HG02852 (cell line): ENCODE measurements at regions not wholly inside any gene's neighbourhood (a gene's known extent, or its start where the extent isn't known, plus 50 kb on each side); places are given as distances from the start of the nearest gene placed in this dataset.

Experiments used
- ATAC-seq: cut with Tn5 transposase; IDR thresholded peaks from one replicate; pipeline ENCODE4 v1.9.1; 2021; ENCODE audit warnings: mild to moderate bottlenecking, moderate library complexity; ENCODE audit not compliant: unreplicated experiment

DNA sequence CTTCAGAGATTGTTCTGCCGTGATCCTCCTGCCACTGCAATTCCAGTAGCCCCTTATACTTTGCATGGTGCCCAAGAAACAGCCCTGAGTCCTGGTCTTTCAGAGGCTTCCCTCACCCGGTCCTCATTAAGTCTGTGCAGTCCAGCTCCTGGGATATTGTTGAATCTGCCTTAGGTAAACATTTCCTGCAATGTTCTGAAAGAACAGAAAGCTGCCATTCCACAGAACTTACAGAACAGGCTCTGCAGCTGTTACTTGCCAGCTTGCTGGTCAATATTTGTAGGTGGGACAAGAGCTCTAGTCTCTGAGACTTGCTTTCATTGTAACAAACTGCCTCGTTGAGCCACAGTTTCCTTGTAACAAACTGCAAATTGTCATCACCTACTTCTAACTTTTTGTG, 115.0 kb upstream of the KIF5B start:
- no peak for ATAC-seq

- no peak for ATAC-seq
These were observed 113.3 kb upstream of the KIF5B start for GRCh38 chr10:32169556-32169955.

DNA sequence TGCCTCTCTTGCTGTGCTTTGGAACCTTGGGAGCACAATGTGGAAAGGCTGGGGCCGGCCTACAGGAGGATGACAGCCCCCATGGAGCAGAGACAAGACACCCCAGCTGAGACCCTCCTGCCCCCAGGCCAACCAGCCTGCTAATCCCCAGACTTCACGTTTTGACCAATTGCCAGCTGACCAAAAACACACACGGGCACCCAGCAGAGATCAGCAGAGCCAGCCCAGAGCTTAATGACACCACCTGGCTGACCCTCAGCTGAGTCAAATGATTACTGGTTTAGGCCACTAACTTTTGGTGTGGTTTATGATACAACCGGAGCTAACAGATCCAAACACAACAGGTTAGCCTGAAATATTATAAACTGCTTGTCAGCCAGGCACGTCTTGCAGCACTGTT, 111.2 kb upstream of the KIF5B start:
- ATAC-seq, result no peak

- ATAC-seq, result no peak
These were observed 110.1 kb upstream of the KIF5B start for GRCh38 chr10:32166365-32166764.

DNA sequence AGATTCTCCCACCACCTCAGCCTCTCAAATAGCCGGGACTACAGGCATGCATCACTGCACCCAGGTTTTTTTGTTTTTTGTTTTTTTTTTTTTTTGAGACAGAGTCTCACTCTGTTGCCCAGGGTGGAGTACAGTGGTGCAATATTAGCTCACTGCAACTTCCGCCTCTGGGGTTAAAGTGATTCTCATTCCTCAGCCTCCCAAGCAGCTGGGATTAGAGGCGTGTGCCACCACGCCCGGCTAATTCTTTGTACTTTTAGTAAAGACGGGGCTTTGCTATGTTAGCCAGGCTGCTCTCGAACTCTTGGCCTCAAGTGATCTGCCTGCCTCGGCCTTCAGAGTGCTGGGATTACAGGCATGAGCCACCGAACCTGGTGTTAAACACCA, 107.5 kb upstream of the KIF5B start:
- ATAC-seq, result no peak

DNA sequence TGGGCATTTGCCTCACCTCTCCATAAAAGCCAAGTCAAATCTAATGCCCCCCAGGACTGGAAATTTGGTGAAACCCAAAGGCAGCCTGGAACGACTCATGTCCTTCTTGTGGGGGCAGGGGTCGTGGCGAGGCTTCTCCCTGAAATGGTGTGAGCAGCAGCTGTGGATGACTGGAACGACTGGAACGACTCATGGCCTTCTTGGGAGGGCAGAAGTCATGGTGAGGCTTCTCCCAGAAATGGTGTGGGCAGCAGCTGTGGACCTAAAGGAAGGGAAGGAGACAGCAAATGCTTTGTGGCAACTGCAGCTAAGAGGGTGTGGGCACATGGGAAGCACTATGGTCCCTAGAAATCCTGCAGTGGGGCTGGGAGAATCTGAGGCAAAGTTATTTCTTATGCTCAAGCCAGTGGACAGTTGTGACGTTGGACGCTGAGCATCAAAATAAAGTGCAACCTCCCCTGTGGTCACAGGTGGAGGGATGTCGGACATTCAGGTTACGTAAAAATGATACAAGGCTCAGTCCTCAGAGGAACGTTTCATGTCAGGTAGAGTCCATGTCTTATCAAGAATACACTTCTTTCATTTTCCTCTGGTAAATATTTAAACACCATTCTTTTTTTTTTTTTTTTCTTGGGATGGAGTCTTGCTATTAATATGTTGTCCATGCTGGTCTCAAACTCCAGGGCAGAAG, 107.0 kb upstream of the KIF5B start:
- ATAC-seq, result no peak

GRCh38 chr10:32161586-32161985, 105.4 kb upstream of the KIF5B start:
- ATAC-seq, result no peak

DNA sequence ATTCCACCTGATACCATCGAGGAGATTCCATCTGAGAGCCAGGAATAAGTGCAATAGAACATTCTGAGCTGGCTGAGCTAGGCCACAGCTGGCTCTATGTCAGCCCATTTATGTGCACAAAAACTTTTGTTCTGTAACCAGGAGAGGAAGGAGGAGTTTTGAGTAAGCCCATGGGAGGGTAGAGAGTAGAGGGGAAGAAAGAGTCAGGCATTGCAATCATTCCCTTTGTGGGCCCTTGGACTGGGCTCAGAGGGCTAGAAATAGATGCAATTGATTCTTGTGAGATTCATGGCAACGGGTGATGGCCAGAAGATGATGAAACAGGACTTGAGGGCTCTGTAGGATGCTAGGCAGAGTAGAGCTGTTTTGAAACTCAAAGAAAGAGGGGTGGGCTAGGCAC, 104.6 kb upstream of the KIF5B start:
- no peak for ATAC-seq

DNA sequence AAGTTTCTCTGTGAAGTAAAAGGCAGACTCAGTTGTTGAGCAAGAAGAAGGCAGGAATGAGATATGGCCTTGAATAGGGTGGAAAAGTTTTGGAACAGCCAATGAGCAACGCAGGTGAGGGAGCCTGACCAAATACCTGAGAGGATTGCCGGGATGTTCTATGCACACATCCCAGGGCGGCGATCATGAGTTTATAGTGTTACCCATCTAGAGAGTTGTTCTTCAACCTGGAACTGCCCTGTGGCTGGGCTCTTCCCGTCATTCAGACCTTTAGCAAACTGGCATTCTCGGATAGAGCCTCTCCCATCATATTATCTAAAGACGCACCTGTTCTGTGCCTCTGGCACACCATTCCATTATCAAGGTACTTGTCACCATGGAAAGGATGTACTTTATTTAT, 103.0 kb upstream of the KIF5B start:
- ATAC-seq, result no peak

DNA sequence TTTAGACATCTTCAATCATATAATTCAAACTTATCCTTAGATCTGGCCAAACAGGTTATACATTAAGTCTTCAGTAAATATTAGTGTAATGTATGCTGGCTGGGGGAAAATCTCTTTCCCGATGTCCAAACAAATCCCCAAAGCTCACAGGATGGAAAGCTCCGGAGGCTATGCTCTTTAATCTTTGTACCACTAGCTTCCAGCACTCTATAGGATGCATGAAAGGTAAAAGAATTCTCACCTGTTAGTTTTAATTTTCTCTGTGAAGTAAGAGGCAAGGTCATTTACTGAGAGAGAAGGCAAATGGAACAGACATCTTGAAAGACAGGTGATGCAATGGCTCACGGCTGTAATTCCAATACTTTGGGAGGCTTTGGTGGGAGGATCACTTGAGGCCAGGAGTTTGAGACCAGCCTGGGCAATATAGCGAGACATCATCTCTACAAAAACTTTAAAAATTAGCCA, 99.8 kb upstream of the KIF5B start:
- no peak for ATAC-seq

GRCh38 chr10:32155075-32155516, 98.9 kb upstream of the KIF5B start:
- ATAC-seq, result no peak

GRCh38 chr10:32153931-32154330, 97.7 kb upstream of the KIF5B start:
- no peak for ATAC-seq

- ATAC-seq, result no peak
These were observed 97.0 kb upstream of the KIF5B start for GRCh38 chr10:32153252-32153651.

DNA sequence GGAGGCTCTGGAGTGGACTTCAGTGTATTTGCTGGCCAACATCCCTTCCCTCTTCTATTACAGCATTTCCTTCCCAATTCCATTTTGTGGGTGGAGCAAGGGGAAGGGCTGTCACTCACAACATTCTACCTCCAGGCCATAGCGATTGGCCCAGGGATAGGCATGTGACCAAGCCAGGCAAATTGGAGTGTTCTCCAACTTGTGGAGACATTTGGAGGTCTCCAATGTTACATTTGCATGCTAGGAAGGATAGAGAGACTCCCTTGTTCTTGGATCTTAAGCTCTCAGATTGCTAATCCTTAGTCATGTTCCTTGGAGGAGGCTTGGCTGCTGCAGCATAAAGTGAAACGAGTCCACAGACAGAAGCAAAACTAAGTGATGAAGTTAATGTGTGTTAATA, 95.6 kb upstream of the KIF5B start:
- no peak for ATAC-seq

GRCh38 chr10:32150532-32151101, 94.4 kb upstream of the KIF5B start:
- ATAC-seq, result no peak

DNA sequence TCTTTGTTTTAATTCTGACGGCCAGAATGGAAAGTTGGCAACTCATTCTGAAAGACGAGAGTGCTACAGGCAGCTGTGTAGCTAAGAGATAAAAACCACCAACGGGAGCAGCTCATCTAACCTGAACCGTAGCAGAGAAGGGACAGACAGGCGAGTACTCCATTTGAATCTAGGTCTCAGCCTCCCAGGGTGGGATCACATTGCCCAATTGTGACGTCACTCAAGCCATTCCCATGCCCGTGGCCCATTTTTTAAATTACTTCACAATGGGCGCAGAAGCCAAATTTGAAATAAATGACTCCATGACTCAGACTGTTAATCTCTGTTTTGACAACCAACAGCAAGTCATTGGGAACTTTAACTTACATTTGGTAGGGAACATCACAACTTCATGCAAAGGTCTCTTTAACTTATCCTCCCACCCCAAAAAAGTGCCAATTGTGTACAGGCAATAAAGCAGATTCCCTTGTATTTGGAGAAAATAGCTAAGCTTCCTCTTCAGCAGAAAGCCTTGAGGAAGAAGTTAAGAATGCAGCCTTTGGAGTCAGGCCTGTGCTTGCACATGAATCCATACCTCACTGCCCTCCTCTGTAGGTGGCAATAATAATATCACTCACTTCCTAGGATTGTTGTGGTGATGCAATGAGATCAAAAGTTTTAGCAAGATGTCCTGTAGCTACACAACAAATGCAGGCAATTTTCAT, 93.2 kb upstream of the KIF5B start:
- ATAC-seq, result peak; percentile 95

DNA sequence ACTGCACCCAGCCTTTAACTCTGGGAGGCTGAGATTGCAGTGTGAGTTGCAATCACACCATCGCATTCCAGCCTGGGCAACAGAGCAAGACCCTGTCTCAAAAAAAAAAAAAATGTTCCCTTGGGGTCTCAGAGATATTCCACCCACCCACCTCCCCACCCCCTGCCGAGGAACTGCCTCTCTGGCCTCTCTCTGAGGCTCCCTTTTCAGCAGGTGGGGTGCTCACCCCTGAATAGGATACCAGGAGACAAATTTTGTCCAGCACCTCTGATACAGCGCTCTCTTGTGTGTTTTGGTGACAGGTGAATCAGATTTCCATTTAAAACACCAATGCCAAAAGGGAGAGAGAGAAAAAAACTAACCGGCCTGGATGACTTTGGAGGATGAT, 92.6 kb upstream of the KIF5B start:
- ATAC-seq, result peak; percentile 31

DNA sequence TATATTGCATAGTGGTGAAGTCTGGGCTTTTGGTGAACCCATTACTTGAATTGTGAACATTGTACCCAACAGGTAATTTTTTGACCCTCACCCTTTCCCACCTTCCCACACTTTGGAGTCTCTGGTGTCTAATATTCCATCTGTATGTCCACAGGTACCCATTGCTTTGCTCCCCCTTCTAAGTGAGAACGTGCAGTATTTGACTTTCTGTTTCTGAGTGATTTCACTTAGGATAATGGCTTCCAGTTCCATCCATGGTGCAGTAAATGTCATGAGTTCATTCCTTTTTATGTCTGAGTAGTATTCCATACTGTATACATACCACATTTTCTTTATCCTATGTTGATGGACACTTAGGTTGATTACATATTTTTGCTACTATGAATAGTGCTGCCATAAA, 91.5 kb upstream of the KIF5B start:
- no peak for ATAC-seq

- no peak for ATAC-seq
These were observed 89.9 kb upstream of the KIF5B start for GRCh38 chr10:32146166-32146565.

DNA sequence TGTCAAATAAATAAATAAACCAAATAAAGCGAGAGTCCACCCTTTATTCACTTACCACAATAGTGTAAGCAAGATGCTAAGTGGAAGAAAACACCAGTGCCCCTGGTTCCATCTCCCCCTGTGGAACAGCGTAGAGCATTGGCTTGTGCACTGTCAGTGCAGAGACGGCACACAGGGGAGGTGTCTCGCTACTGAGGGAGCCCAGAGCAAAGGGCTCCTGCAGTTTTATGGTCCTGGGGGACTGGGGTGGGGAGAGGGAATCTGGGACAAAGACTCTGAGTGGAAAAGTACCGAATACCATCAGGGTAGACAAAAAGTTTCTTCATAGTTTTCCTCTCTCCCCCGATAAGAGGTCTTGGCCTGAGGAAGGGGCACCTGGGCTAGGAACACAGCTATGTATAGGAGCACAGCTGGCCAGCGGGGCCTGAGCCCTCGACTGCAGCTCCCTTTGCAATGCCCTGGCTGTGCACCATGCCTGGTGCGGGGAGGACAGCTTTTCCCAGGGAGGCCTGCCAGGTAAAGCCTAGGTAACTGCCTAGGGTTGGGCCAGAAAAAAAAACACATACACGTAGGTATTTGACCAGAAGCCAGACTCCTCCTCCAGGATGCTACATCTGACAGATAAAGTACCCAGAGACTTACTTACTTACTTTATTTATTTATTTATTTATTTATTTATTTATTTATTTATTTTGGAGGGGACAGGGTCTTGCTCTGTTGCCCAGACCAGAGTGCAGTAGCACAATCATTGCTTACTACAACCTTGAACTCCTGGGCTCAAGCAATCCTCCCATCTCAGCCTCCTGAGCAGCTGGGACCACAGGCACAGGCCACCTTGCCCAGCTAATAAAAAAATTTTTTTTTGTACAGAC, 88.8 kb upstream of the KIF5B start:
- ATAC-seq, result no peak

- no peak for ATAC-seq
These were observed 87.2 kb upstream of the KIF5B start for GRCh38 chr10:32143302-32143847.
